NCI-H1105 treated with DMSO at 0.1 percent for 48 hours (cell line): ENCODE measurements at regions not wholly inside any gene's neighbourhood (a gene's known extent, or its start where the extent isn't known, plus 50 kb on each side); places are given as distances from the start of the nearest gene placed in this dataset.

ENCODE experiments used
- DNase-seq: peaks from one replicate; lab custom pipeline; 2025; lab: John Stamatoyannopoulos, UW

- no peak for DNase-seq
These were observed 52.9 kb upstream of the DLK1 start for GRCh38 chr14:100673807-100674154.

DNA sequence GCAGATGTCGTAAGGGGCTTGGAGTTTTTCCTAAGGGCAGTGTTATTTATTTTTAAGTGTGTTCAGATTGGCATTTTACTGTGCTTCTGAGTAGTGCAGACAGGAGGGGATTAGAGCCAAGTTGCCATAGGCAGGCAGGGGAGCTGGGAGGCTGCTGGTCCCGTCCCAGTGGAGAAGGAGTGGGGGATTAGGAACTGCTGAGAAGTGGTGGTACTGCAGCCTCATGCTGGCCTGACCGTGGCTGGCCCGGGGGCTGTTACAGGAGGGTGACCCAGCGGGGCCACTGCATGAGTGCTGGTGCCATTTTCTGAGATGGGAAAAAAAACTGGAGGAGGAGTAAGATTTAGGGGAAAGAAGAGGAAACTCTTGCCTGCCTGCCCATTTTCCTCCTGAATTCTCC, 52.3 kb upstream of the DLK1 start:
- DNase-seq = no peak

DNA sequence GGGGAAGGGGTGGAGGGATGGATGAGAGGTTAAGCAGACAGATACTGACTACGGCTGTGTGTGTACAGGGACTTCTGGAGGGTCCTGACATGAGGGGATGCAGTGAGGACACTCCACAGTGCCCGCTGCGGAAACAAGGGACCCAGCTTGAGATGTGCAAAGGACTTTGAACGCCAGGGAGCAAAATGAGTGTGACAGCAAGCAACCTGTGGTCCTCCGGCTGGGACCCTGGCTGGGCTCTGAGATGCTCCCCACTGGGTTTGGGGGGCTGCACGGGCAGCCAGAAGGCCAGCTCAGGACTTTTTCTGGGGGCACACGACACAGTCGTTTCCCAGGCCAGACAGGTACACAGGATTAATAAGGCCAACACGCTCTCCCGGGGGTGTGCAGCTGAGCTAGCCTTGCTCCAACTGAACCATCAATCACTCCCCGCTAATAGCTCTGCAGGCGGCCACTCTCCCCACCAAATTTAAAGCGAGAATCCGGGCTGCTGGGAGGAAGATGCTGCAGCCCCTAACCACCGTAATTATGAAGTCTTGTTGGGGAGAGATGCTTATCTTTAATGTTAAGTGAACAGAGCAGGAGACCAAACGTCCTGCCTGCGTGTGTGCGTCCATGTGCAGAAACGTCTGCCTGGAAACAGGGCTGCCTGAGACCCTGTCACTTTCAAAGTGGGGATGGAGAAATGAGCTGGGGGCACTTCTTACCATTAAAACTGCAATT, 51.6 kb upstream of the DLK1 start:
- DNase-seq = no peak

GRCh38 chr14:100675699-100676684, 50.7 kb upstream of the DLK1 start:
- DNase-seq = no peak
